ENCODE measurements at regions not wholly inside any gene's neighbourhood (a gene's known extent, or its start where the extent isn't known, plus 50 kb on each side); places are given as distances from the start of the nearest gene placed in this dataset.

GRCh38 chr10:2121315-2121714, 384.0 kb upstream of the ADARB2 start:
- no peak overlapping the region for H3K27ac ChIP-seq
- no peaks in the 10 kb centered on the region for H3K27me3 ChIP-seq
- no peaks in the 10 kb centered on the region for H3K9me3 ChIP-seq
- no peaks in the 10 kb centered on the region for H3K4me1 ChIP-seq
- no peak overlapping the region for H3K4me3 ChIP-seq
- TF ChIP-seq CTCF (IDR thresholded peaks at IDR 0.05) (no peak), POLR2AphosphoS5 (IDR thresholded peaks at IDR 0.05) (no peak), POLR2A (IDR thresholded peaks at IDR 0.05) (no peak), EP300 (IDR thresholded peaks at IDR 0.05) (no peak)
- H3K36me3 ChIP-seq: no peaks in the 10 kb centered on the region
- DNase-seq (ENCODE audit: low spot score in 2 of 2): no peak
- WGBS: 93% methylated on average over 1 of the region's 1 CpG

- no peak for DNase-seq (ENCODE audit: low spot score in 2 of 2)
These were observed 383.4 kb upstream of the ADARB2 start for GRCh38 chr10:2120746-2121145.

GRCh38 chr10:2119316-2119715, 382.0 kb upstream of the ADARB2 start:
- no peaks in the 10 kb centered on the region for H3K27me3 ChIP-seq
- no peaks in the 10 kb centered on the region for H3K36me3 ChIP-seq
- no peaks in the 10 kb centered on the region for H3K9me3 ChIP-seq
- no peak overlapping the region for H3K4me3 ChIP-seq
- H3K27ac ChIP-seq: no peak overlapping the region
- 64% methylated on average over 6 of the region's 6 CpGs for WGBS
- TF ChIP-seq CTCF (IDR thresholded peaks at IDR 0.05): no peak
- TF ChIP-seq EP300 (IDR thresholded peaks at IDR 0.05): no peak
- TF ChIP-seq POLR2A (IDR thresholded peaks at IDR 0.05): no peak
- no peak for TF ChIP-seq POLR2AphosphoS5 (IDR thresholded peaks at IDR 0.05)
- H3K4me1 ChIP-seq: no peaks in the 10 kb centered on the region
- DNase-seq (ENCODE audit: low spot score in 2 of 2): no peak

More at GRCh38 chr10:2120746-2121145, 383.4 kb upstream of the ADARB2 start:
- Histone ChIP-seq H3K36me3 (no peaks in the 10 kb centered on the region), H3K9me3 (no peaks in the 10 kb centered on the region), H3K27me3 (no peaks in the 10 kb centered on the region), H3K27ac (no peak overlapping the region), H3K4me1 (no peaks in the 10 kb centered on the region), H3K4me3 (no peak overlapping the region)
- 67% methylated on average over 9 of the region's 9 CpGs for WGBS
- no peak for TF ChIP-seq EP300 (IDR thresholded peaks at IDR 0.05)
- no peak for TF ChIP-seq POLR2AphosphoS5 (IDR thresholded peaks at IDR 0.05)
- no peak for TF ChIP-seq POLR2A (IDR thresholded peaks at IDR 0.05)
- no peak for TF ChIP-seq CTCF (IDR thresholded peaks at IDR 0.05)

GRCh38 chr10:2118201-2118600, 380.9 kb upstream of the ADARB2 start:
- no peak for DNase-seq (ENCODE audit: low spot score in 2 of 2)
- WGBS: 96% methylated on average over 3 of the region's 3 CpGs

GRCh38 chr10:2117641-2118040, 380.3 kb upstream of the ADARB2 start:
- no peaks in the 10 kb centered on the region for H3K9me3 ChIP-seq
- DNase-seq (ENCODE audit: low spot score in 2 of 2): no peak
- no peaks in the 10 kb centered on the region for H3K36me3 ChIP-seq
- no peak overlapping the region for H3K27ac ChIP-seq
- H3K27me3 ChIP-seq: no peaks in the 10 kb centered on the region
- H3K4me3 ChIP-seq: no peak overlapping the region
- TF ChIP-seq CTCF (IDR thresholded peaks at IDR 0.05) (no peak), EP300 (IDR thresholded peaks at IDR 0.05) (no peak), POLR2A (IDR thresholded peaks at IDR 0.05) (no peak), POLR2AphosphoS5 (IDR thresholded peaks at IDR 0.05) (no peak)
- no peaks in the 10 kb centered on the region for H3K4me1 ChIP-seq
- 88% methylated on average over 1 of the region's 1 CpG for WGBS

More at GRCh38 chr10:2118201-2118600, 380.9 kb upstream of the ADARB2 start:
- H3K4me1 ChIP-seq: no peaks in the 10 kb centered on the region
- no peaks in the 10 kb centered on the region for H3K9me3 ChIP-seq
- H3K4me3 ChIP-seq: no peak overlapping the region
- no peaks in the 10 kb centered on the region for H3K27me3 ChIP-seq
- no peaks in the 10 kb centered on the region for H3K36me3 ChIP-seq
- no peak for TF ChIP-seq POLR2AphosphoS5 (IDR thresholded peaks at IDR 0.05)
- TF ChIP-seq CTCF (IDR thresholded peaks at IDR 0.05): no peak
- TF ChIP-seq EP300 (IDR thresholded peaks at IDR 0.05): no peak
- no peak for TF ChIP-seq POLR2A (IDR thresholded peaks at IDR 0.05)
- no peak overlapping the region for H3K27ac ChIP-seq

Data from suprapubic skin (tissue), 4 donors.